ENCODE measurements at regions not wholly inside any gene's neighbourhood (a gene's known extent, or its start where the extent isn't known, plus 50 kb on each side); places are given as distances from the start of the nearest gene placed in this dataset.
"Not testable (repeated sequence)": the region's sequence is repeated elsewhere in the genome, so short reads cannot be mapped to it uniquely, and the experiment has no call there.

DNA sequence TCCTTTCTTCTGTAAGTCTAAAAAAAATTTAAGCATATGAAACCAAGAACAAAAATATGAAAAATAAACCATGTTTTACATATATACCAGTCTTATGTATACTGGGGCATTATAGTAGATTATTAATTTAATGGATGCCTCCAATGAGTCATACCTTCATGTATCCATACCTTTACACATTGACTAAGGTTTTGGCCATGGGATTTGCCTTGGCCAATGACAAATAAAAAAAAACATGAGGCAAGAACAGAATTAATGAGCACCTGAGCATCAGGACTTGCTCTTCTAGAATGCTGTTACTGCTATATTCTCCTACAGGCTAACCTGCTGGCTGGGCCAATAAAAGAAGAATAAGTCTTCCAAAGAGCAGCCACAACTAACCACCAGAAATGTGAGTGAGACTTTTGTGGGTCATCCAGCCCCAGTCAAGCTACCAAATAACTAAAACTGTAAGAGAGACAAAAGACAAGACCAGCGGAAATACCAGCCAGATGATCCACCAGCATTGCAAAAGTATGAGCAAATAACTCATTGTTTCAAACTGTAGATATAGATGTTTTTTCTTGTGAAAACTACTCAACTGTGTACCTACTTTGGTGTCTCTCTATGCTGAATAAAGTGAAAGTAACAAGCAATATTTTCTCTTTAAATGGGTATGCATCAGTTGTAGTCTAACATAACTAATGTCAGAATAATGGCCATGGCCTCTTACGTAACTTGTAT, 749.6 kb upstream of the VRK2 start:
- DNase-seq (ENCODE audit: low read depth in 3 of 3), result no peak

DNA sequence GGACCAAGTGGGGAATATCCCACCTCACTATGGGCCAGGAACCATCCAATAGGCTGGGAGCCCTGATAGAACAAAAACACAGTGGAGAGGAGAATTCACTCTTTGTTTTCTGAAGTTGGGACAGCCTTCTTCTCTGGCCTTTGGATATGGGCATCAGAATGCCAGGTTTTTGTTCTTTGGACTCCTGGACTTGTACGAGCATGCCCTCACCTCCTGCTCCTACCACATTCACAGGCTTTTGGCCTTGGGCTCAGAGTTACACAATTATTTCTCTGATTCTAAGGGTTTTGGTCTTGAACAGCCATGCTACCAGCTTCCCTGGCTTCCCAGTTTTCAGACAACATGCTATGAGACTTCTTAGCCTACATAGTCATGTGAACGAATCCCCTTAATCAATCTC, 732.9 kb upstream of the VRK2 start:
- DNase-seq (ENCODE audit: low read depth in 3 of 3), result no peak

DNA sequence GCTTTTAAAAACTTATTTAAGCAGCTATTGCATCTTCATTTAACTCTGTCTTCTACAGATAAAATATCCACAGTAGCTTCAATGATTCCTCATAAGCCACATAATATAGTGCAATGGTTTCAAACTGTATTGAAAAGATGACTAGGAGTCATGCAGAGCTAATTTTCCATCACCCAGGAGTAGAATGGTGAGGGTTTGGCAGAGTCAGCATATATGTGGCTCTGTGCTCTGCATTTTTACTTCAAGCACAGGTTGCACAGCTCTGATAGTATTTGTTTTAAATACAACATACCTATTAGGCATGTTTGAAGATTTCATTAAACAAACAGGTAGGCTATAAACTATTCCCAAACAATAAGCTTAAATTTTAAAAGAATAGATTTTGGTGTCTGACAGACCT, 731.9 kb upstream of the VRK2 start:
- no peak for DNase-seq (ENCODE audit: low read depth in 3 of 3)

DNA sequence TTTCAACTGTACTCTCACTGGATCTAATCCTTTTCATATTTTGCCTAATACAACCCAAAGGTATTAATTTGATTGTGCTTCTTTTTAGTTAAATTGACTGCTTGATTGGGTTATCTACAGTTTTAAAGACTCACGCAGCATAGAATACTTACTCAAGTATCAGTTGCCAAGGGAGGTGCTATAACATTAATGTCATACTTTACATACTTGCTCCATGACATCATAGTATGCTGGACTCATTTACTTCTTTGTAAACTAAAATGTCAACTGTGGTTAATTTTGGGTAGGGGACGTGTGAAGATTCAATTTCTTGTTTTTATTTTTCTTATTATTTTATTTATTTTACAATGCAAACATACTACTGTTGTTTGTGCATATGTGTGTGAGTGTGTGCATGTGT, 716.2 kb upstream of the VRK2 start:
- no peak for DNase-seq (ENCODE audit: low read depth in 3 of 3)

DNA sequence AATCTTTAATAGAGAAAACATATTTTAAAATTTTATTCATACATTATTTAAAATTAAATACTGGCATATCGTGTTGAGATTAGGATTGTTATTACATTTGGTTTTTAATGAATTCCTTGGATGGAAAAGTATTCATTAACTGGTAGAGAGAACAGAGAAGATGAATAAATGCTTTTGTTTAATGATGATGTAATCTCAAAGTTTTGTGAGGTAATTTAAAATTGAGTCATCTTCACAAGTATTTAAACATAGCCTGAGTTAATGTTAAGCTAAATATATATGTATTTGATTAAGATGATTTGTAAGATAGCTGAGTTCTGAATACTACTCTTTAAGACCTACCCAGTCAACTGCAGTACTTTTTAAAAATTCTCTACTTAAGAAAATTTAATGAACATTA, 713.4 kb upstream of the VRK2 start:
- DNase-seq (ENCODE audit: low read depth in 3 of 3), result no peak

DNA sequence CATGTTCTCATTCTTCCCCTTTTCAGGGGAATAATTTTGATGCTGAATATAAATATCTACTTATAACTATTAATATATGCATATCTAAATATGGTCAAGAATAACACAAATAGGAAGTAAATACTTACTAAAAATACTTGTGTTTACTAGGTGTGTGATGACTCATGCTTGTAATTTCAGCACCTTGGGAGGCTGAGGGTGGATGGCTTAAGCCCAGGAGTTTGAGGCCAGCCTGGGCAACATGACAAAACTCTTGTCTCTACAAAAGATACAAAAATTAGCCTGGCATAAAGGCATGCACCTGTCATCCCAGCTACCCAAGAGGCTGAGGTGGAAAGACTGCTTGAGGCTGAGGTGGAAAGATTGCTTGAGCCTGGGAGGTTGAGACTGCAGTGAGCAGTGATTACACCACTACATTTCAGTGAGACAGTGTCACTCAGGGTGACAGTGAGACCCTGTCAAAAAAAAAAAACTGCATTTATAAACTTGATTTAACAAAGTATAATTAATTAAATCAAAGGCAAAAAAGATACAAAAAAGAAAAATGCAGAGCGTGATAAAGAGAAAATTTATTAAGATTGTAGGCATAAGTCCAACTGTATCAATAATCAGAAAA, 703.1 kb upstream of the VRK2 start:
- DNase-seq (ENCODE audit: low read depth in 3 of 3), result no peak

DNA sequence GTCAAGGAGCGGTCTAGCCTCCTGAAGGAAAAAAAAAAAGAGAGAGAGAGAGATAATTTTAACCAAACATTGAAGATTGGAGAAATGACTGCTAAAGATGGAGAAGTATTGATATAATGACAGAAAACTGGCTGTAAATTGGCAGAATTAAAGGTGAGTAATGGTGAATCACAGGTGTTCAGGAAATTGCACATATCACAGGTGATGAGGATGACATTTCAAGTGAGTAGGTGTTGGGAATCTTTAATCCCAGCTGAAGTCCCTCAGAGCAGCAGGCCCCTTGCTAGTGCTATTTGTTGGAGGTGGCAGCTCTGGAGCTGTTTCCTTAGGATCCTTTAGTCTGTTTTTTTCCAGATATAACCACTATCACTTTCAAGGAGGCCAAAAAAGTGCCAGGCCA, 678.4 kb upstream of the VRK2 start:
- no peak for DNase-seq (ENCODE audit: low read depth in 3 of 3)

DNA sequence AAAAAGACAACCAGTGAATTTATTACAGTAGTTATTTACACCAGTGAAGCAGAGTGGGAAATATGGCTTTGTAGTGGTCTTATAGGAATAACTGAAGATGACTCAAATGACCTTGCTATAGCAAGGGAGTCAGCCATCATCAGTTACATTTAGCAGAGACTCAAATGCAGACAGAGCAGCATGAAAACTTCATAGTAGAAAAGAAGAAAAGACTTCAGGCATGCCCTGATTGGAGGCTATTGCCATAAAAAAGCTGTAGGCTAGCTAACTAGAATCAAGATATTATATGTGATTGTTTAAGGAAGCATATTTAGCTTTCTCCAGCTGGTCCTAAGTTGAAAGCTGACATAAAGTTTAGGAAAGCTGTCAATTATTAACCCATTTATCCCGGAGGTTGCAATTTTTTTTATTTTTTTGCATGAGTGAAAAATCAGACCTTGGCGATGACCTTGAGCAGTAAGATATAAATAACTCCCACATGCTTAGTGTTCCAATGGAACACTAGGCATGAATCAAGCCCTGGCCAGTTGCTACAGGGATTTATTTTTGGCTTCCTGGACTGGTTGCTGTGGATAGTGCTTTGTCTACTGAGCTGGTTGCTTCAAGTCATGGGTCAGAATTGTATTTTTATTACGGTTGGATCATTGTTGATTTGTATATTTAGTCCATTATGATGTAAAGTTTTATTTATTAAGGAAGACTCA, 675.6 kb upstream of the VRK2 start:
- no peak for DNase-seq (ENCODE audit: low read depth in 3 of 3)

DNA sequence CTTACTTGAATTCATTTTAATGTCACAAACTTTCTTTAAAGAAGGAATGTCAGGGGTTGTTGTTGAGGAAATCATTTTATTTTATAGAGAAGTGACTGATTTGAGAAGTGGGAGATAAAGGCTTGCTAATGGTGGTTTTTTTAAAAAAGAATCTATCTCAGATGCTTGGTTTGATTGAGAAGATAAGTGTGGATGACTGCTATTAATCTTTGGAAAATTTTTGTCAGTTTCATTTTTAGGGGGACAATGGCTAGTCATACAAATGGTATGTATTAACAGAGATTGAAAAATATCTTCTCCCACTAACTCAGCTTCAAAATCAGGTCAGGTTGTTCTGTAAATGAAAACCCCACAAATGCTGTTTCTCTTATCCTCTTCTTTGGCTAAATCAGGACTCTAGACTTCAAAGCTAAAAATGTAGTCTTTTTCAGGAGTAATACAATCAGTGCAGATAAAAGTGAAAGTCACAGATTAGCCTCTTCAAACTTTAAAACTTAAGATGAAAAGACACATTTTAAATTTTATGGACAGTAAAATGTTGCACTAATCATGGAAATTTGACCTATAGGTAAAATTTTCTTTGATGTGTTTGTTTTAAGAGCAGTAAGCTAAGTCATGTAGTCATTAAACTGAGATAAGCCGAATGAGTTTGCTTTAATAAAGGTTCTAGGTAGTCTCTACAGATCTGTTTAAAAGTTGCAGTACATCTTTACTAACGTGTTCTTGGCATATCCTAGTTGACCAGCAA, 674.2 kb upstream of the VRK2 start:
- no peak for DNase-seq (ENCODE audit: low read depth in 3 of 3)

DNA sequence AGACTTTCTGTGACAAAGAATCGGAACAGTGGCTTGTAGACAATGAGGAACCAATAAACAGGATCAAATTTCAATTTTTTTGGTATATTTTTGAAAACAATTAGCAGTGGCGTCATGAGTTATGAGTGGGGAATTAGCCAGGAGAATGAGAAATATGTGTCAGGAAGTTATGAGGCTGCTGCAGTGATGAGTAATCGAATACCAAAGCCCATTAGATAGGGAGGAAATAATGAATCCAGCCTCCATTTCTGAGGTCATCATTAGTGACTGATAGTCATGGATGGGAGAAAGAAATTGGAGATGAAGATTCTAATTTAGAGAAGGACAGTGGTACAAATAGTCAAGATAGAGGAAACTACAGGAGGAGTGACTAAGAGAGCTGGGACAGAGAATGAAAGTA, 673.1 kb upstream of the VRK2 start:
- DNase-seq (ENCODE audit: low read depth in 3 of 3), result no peak

DNA sequence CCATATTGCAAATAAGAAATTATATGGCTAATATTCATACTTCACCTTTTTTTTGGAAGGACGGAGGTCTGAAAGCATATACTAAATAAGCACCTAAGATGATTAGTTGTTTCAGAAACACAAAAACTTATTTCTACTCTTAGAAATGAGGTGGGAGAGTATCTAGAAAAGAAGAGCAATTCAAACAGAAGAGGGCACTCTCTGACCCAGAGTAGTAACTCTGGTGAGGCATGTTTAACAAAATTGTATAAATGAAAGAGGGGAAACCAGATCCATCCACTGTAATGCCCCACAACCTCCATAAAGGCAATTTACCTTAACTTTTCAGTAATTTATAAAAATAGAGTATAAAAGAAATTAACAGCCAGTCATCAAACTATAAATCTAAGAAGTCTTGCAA, 669.6 kb upstream of the VRK2 start:
- DNase-seq (ENCODE audit: low read depth in 3 of 3), result no peak

DNA sequence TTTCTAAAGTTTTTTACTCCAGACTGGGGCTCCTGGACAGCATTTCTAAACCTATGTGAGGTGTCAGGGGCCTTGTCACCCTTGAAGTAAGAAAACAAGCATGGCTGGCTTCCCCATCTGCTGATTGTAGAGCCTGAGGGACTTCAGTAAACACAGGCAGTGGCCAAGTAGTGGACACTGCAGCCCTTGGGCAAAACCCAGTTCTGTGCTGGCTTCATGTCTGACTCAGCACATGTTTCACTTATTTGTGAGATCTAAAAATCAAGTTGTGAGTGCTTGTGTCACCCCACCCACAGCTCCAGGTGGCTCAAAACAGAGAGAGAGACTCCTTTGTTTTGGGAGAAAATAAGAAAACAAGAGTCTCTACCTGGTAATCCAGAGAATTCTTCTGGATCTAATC, 660.3 kb upstream of the VRK2 start:
- no peak for DNase-seq (ENCODE audit: low read depth in 3 of 3)

DNA sequence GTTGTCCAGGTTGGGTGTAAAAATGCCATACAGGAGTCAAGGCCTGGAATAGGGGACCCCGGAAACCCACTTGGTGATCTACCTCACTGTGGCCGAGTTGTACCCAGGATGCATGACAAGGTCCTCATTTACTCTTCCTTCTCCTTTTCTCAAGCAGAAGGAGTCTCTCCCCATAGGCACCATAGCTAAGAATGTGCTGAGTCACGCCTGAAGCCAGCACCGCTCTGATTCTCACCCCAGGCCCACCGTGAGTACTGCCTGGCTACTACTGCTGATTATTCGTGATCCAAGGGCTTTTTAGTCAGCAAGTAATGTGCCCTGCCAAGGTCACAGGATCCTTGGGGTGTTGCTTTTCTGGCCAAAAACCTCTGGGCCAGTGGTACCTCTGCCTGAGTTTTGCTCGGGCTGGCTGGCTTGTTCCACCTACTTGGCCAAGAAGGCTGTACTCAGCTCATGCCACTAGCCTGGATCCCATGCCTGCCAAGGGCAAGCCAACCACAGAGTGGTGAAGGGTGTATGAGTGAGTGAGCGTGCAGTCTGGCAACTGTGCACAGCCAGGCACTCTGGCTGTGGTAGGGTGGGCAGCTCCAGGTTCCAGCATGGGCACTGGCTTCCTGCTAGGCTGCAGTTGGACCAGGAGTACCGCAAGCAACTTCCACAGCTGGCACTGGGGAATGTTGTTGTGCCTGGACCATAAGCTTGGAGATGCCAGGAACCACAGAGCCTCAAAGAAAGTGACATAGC, 650.1 kb upstream of the VRK2 start:
- no peak for DNase-seq (ENCODE audit: low read depth in 3 of 3)

DNA sequence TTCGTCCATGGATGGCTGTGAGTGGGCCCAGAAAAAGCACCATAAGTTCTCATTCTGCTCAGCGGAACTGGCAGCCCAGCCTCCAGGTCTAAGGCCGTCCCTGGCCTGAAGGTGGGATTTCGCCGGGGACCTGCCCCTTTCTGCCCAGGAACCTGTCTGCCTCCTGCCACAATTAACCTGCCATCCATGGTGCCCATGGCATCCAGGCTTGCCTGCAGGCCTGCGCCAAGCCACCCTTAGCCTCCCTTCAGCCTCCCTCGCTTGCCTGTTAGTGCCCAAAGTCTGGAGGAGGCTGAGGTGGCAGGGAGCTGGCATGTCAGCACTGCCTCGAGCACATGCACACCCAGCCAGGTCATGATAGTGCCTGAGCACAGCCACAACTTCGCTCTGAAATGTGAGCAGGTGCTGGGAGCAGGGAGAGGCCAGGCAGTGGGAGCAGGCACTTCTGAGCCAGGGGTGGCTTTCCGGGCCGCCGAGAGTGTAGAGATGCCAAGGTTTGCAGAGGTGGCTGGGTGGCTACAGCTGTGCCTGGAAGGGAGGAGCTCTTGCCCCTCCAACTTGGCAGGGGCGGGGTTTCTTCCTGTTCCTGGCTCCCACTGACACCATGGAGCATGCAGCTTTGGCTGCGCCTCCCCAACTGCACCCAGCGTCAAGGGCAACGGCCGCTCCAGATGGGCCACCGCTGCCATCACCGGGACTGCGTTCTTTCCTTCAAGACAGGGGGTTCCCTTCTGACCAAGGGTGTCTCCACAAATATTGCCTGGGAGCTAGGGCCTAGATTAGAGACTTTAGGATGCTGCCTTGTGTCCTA, 648.9 kb upstream of the VRK2 start:
- DNase-seq (ENCODE audit: low read depth in 3 of 3), result no peak

DNA sequence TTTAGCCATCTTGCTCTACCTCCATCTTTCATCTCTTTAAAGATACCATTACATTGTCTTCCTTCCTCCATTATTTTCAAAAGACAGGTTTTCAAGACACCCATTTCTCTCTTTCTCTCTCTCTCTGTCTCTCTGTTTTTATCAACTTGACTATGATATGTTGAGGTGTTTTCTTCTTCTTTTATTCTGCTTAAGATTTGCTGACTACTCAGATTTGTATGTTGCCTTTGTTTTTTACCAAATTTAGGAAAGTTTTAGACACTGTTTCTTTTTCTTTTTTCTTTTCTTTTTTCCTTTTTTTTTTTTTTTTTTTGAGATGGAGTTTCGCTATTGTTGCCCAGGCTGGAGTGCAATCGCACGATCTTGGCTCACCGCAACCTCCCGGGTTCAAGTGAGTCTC, 647.5 kb upstream of the VRK2 start:
- no peak for DNase-seq (ENCODE audit: low read depth in 3 of 3)

DNA sequence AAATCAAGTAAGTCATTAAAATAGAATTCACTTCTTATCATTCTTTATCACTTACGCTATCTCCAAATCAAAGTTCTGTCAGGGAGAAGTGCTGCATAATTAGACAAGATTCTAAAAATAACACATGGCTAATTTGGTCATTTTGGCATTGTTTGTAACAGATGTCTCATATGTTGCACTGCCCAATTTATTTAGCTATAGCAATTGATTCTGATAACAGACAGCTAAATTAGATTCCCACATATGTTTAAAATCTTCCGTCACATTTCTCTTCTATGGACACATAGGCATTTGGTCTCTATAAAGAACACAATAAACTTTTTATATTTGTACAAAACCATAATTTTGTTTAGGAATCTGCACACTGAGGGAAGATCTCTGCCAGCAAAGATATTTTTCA, 644.5 kb upstream of the VRK2 start:
- no peak for DNase-seq (ENCODE audit: low read depth in 3 of 3)

DNA sequence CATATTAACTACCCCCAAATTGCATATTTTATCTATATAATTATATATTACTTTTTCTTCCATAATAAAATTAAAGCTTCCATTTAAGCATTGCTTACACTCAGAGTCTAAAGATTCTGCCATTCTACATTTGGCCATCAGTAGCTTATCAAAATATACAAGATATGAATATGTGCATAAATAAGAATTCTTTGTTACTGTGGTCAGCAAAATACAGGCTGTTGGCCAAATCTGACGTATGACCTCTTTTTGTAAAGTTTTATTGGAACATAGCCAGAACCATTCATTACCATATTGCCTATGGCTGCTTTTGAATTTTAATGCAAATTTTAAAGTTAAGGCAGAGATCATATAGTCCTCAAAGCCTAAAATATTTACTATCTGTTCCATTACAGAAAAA, 643.9 kb upstream of the VRK2 start:
- DNase-seq (ENCODE audit: low read depth in 3 of 3), result no peak

DNA sequence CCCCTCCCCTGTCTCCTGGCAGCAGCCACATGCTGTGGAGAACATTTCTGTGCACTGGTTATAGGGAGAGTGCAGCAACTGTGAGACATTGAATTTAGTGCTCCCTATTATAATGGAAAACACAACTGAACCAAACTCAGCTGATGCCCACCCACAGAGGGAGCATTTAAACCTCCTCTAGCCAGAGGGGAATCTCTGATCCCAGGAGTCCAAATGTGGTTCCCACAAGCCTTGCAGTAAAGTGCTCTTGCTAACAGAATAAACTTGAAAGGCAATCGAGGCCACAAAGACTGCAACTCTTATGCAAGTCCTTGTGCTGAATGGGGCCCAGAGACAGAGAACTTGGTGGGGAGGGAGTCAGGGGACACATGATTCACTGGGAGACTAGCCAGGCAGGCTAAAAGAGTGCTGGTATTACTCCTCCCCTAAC, 638.8 kb upstream of the VRK2 start:
- no peak for DNase-seq (ENCODE audit: low read depth in 3 of 3)

DNA sequence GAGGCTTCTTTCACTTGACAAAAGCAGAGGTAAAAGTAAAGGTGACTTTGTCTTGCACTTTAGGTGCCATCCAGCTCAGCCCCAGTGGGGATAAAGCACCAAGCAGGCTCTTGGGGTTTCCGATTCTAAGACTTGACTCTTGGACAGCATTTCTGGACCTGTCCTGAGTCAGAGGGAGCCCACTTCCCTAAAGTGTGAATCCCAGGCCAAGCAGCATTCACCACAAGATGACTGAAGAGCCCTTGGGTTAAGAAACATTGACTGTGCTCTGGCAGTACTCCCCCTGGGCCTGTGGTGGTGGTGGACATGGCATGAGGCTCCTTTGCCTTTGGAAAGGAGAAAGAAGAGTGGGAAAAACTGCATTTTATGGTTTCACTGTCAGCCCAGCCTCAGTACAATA, 638.0 kb upstream of the VRK2 start:
- no peak for DNase-seq (ENCODE audit: low read depth in 3 of 3)

DNA sequence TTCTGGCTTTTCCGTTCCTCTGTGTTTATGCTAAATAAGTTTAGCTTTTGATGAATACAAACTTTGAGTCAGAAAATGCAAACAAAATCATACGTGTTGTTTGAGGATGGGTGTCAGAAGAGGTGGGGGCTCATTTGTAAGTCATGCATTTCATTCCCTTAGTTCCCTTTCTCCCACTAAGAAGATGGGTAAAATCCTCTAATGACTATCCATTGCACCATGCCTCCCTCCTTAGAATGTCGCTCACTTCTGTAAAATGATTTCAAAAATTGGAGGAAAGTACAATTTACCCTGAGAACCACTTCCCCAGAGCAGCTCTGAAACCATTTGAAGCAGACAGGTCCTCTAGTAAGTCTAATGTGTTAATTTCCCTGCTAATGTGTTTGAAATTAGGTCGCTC, 629.6 kb upstream of the VRK2 start:
- DNase-seq (ENCODE audit: low read depth in 3 of 3), result no peak

DNA sequence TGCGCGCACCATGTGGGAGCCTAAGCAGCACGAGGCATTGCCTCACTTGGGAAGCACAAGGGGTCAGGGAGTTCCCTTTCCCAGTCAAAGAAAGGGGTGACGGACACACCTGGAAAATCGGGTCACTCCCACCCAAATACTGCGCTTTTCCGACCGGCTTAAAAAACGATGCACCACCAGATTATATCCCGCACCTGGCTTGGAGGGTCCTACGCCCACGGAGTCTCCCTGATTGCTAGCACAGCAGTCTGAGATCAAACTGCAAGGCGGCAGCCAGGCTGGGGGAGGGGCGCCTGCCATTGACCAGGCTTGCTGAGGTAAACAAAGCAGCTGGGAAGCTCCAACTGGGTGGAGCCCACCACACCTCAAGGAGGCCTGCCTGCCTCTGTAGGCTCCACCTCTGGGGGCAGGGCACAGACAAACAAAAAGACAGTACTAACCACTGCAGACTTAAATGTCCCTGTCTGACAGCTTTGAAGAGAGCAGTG, 627.7 kb upstream of the VRK2 start:
- not testable (repeated sequence) for DNase-seq (ENCODE audit: low read depth in 3 of 3)

All from stimulated activated CD4-positive, alpha-beta T cell treated with anti-CD3 and anti-CD28 coated beads, TNF-alpha, amount 100 ng/mL, for 48 hours (primary cell).